Endothelial cell of umbilical vein (primary cell): ENCODE measurements at regions not wholly inside any gene's neighbourhood (a gene's known extent, or its start where the extent isn't known, plus 50 kb on each side); places are given as distances from the start of the nearest gene placed in this dataset.

Experiments
- BruUV-seq: library from RNA; stranded (reverse); fragments of 400-500 nt; replicated peaks from 2 replicates; lab custom pipeline; 2021; lab: Mats Ljungman, UMichigan
- CTCF ChIA-PET: fragments of 300-600, 350-600 bp; sonication (Branson Sonifier 250); formaldehyde crosslinking; loops from one replicate; lab custom pipeline; 2021; ENCODE audit warnings: antibody characterized with exemption, inconsistent platforms; lab: Charles Lee
- POLR2A ChIA-PET: fragments of 300-600, 350-600 bp; sonication (Branson Sonifier 250); formaldehyde crosslinking; loops from one replicate; lab custom pipeline; 2021; ENCODE audit warnings: antibody characterized with exemption, inconsistent platforms; lab: Charles Lee
- DNase-seq: peaks from one replicate; pipeline ENCODE4 v3.0.0-alpha.2; 2011; ENCODE audit warnings: low read depth, low spot score
- FAIRE-seq: peaks from 2 replicates; lab custom pipeline; 2011; peaks lifted over from hg19 to GRCh38; lab: Jason Lieb, UNC
- H2AFZ ChIP-seq: 2 replicates; pipeline ENCODE4 v1.6.0; 2012; ENCODE audit warnings: low read depth, low read length, control low read depth, inconsistent platforms
- H3K27ac ChIP-seq: 2 replicates; pipeline ENCODE4 v1.5.1; 2011; ENCODE audit warnings: low read depth, mild to moderate bottlenecking, control low read depth, low read length, moderate library complexity; ENCODE audit not compliant: insufficient read depth
- H3K27me3 ChIP-seq, 2 experiments: 2 replicates each; pipeline versions ENCODE4 v1.6.0 to v1.6.1; 2011; ENCODE audit warnings: low read length in 2 of 2, mixed read lengths in 1 of 2; ENCODE audit not compliant: control insufficient read depth in 2 of 2, insufficient read depth in 2 of 2
- H3K36me3 ChIP-seq, 2 experiments: 2 replicates in 1 of 2; 3 replicates in 1 of 2; pipeline ENCODE4 v1.5.1; 2011; ENCODE audit warnings: low read length in 2 of 2, mild to moderate bottlenecking in 1 of 2, moderate library complexity in 1 of 2; ENCODE audit not compliant: control insufficient read depth in 2 of 2, insufficient read depth in 2 of 2; ENCODE audit errors: extremely low read depth in 1 of 2
- H3K4me1 ChIP-seq: 3 replicates; pipeline ENCODE4 v1.5.1; 2011; ENCODE audit warnings: mild to moderate bottlenecking, low read length; ENCODE audit not compliant: control insufficient read depth, insufficient read depth; ENCODE audit errors: extremely low read depth
- H3K4me2 ChIP-seq: 2 replicates; pipeline ENCODE4 v1.6.1; 2011; ENCODE audit warnings: low read length, control low read depth, mixed read lengths; ENCODE audit not compliant: insufficient read depth
- H3K4me3 ChIP-seq, 3 experiments: fragments of 200-600 bp in 1 of 3; sonication (generic), shearing (Covaris generic) in 1 of 3; replicated peaks in 1 of 3; 2 replicates each; pipeline ENCODE4 v1.5.1; 2011 to 2016; ENCODE audit warnings: control low read depth in 3 of 3, low read length in 3 of 3, mild to moderate bottlenecking in 2 of 3, inconsistent platforms in 1 of 3, low read depth in 1 of 3, moderate library complexity in 1 of 3; ENCODE audit not compliant: insufficient read depth in 1 of 3
- H3K79me2 ChIP-seq: 2 replicates; pipeline ENCODE4 v1.6.0; 2012; ENCODE audit warnings: low read length, inconsistent platforms; ENCODE audit not compliant: control insufficient read depth, insufficient read depth
- H3K9ac ChIP-seq: replicated peaks from 2 replicates; pipeline ENCODE3; 2011; ENCODE audit warnings: low read length, control low read depth; ENCODE audit not compliant: insufficient read depth; ENCODE audit errors: extremely low read depth
- H3K9me1 ChIP-seq: replicated peaks from 3 replicates; pipeline ENCODE4 v1.6.0; 2011; ENCODE audit warnings: mild to moderate bottlenecking, low read length; ENCODE audit not compliant: control insufficient read depth, insufficient read depth; ENCODE audit errors: extremely low read depth
- H3K9me3 ChIP-seq: replicated peaks from 2 replicates; pipeline ENCODE4 v1.5.1; 2012; ENCODE audit warnings: low read length, inconsistent platforms; ENCODE audit not compliant: control insufficient read depth, insufficient read depth
- H4K20me1 ChIP-seq: replicated peaks from 2 replicates; pipeline ENCODE3; 2011; ENCODE audit warnings: mild to moderate bottlenecking, low read length; ENCODE audit not compliant: control insufficient read depth, insufficient read depth; ENCODE audit errors: extremely low read depth
- CTCF ChIP-seq, 2 donors: IDR thresholded peaks; 1 replicate in 1 of 2; 2 replicates in 1 of 2; pipeline ENCODE4 v1.5.1; 2011; ENCODE audit warnings: low read length in 2 of 2, mild to moderate bottlenecking in 2 of 2, moderate library complexity in 2 of 2, control low read depth in 1 of 2, inconsistent platforms in 1 of 2, low read depth in 1 of 2; ENCODE audit not compliant: insufficient read depth in 1 of 2; ENCODE audit errors: extremely low read depth in 1 of 2
- EZH2 ChIP-seq: IDR thresholded peaks from 2 replicates; pipeline ENCODE4 v1.6.1; 2012; ENCODE audit warnings: borderline replicate concordance, low read depth, mild to moderate bottlenecking, moderate library complexity, low read length, inconsistent platforms; ENCODE audit not compliant: severe bottlenecking
- FOS ChIP-seq: IDR thresholded peaks from 2 replicates; pipeline ENCODE4 v1.6.1; 2011; ENCODE audit warnings: mild to moderate bottlenecking, low read length, moderate library complexity, borderline replicate concordance; ENCODE audit not compliant: insufficient read depth
- GATA2 ChIP-seq: IDR thresholded peaks from 2 replicates; pipeline ENCODE4 v1.7.0; 2011; ENCODE audit warnings: low read depth, mild to moderate bottlenecking, moderate library complexity, mixed read lengths, low read length; ENCODE audit not compliant: insufficient read length, insufficient read depth
- JUN ChIP-seq: IDR thresholded peaks from 2 replicates; pipeline ENCODE4 v1.6.1; 2011; ENCODE audit warnings: borderline replicate concordance, low read depth; ENCODE audit not compliant: insufficient read length, insufficient read depth
- MAX ChIP-seq: IDR thresholded peaks from 2 replicates; pipeline ENCODE4 v1.6.1; 2011; ENCODE audit not compliant: insufficient read depth, insufficient read length
- MYC ChIP-seq: IDR thresholded peaks from one replicate; pipeline ENCODE4 v1.6.1; 2011; ENCODE audit warnings: mild to moderate bottlenecking, low read depth, low read length
- POLR2A ChIP-seq: IDR thresholded peaks from 2 replicates; pipeline ENCODE4 v1.6.1; 2012; ENCODE audit warnings: low read depth, mild to moderate bottlenecking, control low read depth, low read length
- dilution Hi-C: fragments of 300-500 bp; cut with MboI; formaldehyde crosslinking; loops from one replicate; pipeline ENCODE4 v1.15.0; 2019; ENCODE audit warnings: low sequenced_read_pairs; ENCODE audit not compliant: extremely low pct_ligation_motif_present
- intact Hi-C: fragments of 100-400 bp; cut with micrococcal nuclease; formaldehyde crosslinking; loops from one replicate; pipeline ENCODE4 v1.10.0; 2022

- TF ChIP-seq CTCF (IDR thresholded peaks at IDR 0.05; ENCODE audit: extremely low read depth in 1 of 2, insufficient read depth in 1 of 2, low read depth in 1 of 2, low read length in 2 of 2) (no peak), EZH2 (no peak), MYC (no peak), GATA2 (no peak), FOS (no peak), JUN (no peak), POLR2A (no peak), MAX (no peak)
- dilution Hi-C loops (no loop called here), intact Hi-C loops (no loop called here)
- H3K4me2 ChIP-seq = no peak overlapping the region
- H3K4me3 ChIP-seq = no peak overlapping the region
- no peaks in the 10 kb centered on the region for H3K9me3 ChIP-seq
- peaks cover 5% of the 10 kb centered on the region for H3K4me1 ChIP-seq
- H3K27ac ChIP-seq = no peak overlapping the region
- no peaks in the 10 kb centered on the region for H3K36me3 ChIP-seq
- no peaks in the 10 kb centered on the region for H4K20me1 ChIP-seq
- no peak overlapping the region for H3K9ac ChIP-seq
- H2AFZ ChIP-seq = no peak overlapping the region
- BruUV-seq = no TSS peak
- CTCF ChIA-PET = interaction anchor here (1.2 kb wide), 1 partner anchor 17 kb away, joined by 3 read pairs; no protein-coding TSS in a partner anchor
- no peaks in the 10 kb centered on the region for H3K27me3 ChIP-seq
- no peaks in the 10 kb centered on the region for H3K79me2 ChIP-seq
- FAIRE-seq (no peak), DNase-seq (no peak)
- POLR2A ChIA-PET = no interaction called here
- no peaks in the 10 kb centered on the region for H3K9me1 ChIP-seq
These were observed 261.8 kb downstream of the BTG1 start for GRCh38 chr12:91883811-91884210.
